ENCODE measurements at regions not wholly inside any gene's neighbourhood (a gene's known extent, or its start where the extent isn't known, plus 50 kb on each side); places are given as distances from the start of the nearest gene placed in this dataset.

DNA sequence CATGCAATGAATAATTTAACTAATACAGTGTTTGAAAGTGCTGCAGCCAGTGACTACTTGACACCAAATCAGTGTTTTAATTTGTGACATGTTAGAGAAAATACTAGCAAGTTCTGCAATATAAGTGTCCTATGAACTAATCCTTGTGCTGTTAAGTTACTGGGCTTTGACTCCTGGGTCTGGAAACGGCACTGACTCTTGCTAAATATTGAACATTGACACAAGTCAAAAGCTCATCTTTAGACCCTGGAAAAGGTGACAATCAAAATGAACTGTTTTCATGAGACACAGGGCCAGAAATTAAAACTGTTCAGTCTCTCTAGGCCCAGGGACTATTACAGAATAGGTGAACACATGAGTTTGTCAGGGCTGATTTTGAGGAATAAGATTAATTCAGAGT lies 268.1 kb downstream of the IPO8 start:
- H3K4me1 ChIP-seq: no peaks in the 10 kb centered on the region
- no peak overlapping the region for H3K27ac ChIP-seq
- no peak overlapping the region for H3K4me2 ChIP-seq
- H3K4me3 ChIP-seq: no peak overlapping the region
- no peaks in the 10 kb centered on the region for H3K36me3 ChIP-seq
- peaks cover 41 to 58% (median 43%) of the 10 kb centered on the region in 11 experiments for H3K9me3 ChIP-seq (replicated peaks in 1 of 11)
- no peaks in the 10 kb centered on the region for H3K27me3 ChIP-seq
- no peak for TF ChIP-seq Cebpa-rat (IDR thresholded peaks at IDR 0.05)
- no peak overlapping the region for H3K9ac ChIP-seq
- no peaks in the 10 kb centered on the region for H4K20me1 ChIP-seq

GRCh38 chr12:30425445-30425844 lies 270.2 kb downstream of the IPO8 start:
- no peaks in the 10 kb centered on the region for H3K36me3 ChIP-seq
- no peaks in the 10 kb centered on the region for H3K27me3 ChIP-seq
- no peak overlapping the region for H3K9ac ChIP-seq
- no peak for TF ChIP-seq Cebpa-rat (IDR thresholded peaks at IDR 0.05)
- H4K20me1 ChIP-seq: no peaks in the 10 kb centered on the region
- peaks cover 42 to 60% (median 48%) of the 10 kb centered on the region in 11 experiments for H3K9me3 ChIP-seq (replicated peaks in 1 of 11)
- no peak overlapping the region for H3K4me2 ChIP-seq
- H3K4me1 ChIP-seq: peaks cover 0 to 8% (median 0%) of the 10 kb centered on the region in 10 experiments; a peak in 7 of 20 replicates
- H3K4me3 ChIP-seq: no peak overlapping the region
- no peak overlapping the region for H3K27ac ChIP-seq

GRCh38 chr12:30423330-30423729 lies 272.3 kb downstream of the IPO8 start:
- TF ChIP-seq Cebpa-rat (IDR thresholded peaks at IDR 0.05): no peak
- Histone ChIP-seq H3K36me3 (no peaks in the 10 kb centered on the region), H4K20me1 (no peaks in the 10 kb centered on the region), H3K4me2 (no peak overlapping the region), H3K4me1 (peaks cover 0 to 16% (median 0%) of the 10 kb centered on the region in 10 experiments; a peak in 7 of 20 replicates), H3K4me3 (no peak overlapping the region), H3K9ac (no peak overlapping the region), H3K27me3 (no peaks in the 10 kb centered on the region), H3K27ac (no peak overlapping the region), H3K9me3 (replicated peaks in 1 of 11) (peaks cover 42 to 60% (median 54%) of the 10 kb centered on the region in 11 experiments)

DNA sequence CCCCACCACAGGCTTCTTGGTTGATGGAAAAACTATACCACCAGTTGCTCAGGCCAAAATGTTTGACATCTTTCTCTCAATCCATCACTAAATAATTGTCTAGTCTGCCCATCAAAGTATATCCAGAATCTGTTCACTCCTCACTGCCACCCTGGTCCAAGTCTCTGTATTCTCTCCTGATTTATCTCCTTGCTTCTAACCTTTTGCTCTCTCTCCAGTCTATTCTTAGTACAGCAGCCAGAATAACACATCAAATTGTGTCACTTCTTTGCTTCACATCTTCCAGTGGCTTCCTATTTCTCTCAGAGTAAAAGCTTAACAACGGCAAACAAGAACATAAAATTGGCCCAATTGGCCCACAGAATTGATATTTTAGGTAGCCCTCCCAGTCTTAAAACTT lies 272.8 kb downstream of the IPO8 start:
- Histone ChIP-seq H3K9ac (no peak overlapping the region), H3K27ac (no peak overlapping the region), H3K27me3 (no peaks in the 10 kb centered on the region), H3K4me3 (no peak overlapping the region), H3K9me3 (replicated peaks in 1 of 11) (peaks cover 42 to 61% (median 54%) of the 10 kb centered on the region in 11 experiments), H3K36me3 (no peaks in the 10 kb centered on the region), H3K4me1 (peaks cover 0 to 21% (median 0%) of the 10 kb centered on the region in 10 experiments; a peak in 7 of 20 replicates), H3K4me2 (no peak overlapping the region), H4K20me1 (no peaks in the 10 kb centered on the region)
- no peak for TF ChIP-seq Cebpa-rat (IDR thresholded peaks at IDR 0.05)

DNA sequence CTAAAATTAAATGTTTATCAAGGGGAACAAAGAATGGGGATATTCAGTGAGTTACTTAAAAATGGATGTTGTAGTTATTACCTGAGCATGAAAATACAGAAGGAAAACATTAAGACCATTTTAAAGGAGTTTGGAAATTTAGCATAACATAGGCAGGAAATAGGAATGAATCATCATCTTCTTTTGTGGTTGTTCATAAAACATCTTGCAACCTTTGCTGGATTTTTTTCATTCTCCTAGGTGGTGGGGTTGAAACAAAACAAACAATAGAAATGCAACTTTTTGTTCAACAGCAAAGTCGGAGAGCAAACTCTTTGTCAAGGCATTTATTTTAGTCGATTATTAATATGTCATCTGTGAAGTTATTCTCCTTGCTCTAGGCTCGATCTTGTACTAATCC lies 275.1 kb downstream of the IPO8 start:
- TF ChIP-seq Cebpa-rat (IDR thresholded peaks at IDR 0.05): no peak
- H3K9ac ChIP-seq: no peak overlapping the region
- H3K4me3 ChIP-seq: no peak overlapping the region
- no peaks in the 10 kb centered on the region for H4K20me1 ChIP-seq
- peak overlapping the region in 1 of 11 experiments; percentile 21; a peak in 1 of 22 replicates for H3K27ac ChIP-seq
- H3K4me1 ChIP-seq: peaks cover 0 to 44% (median 0%) of the 10 kb centered on the region in 10 experiments; a peak in 7 of 20 replicates
- peaks cover 29 to 50% (median 42%) of the 10 kb centered on the region in 11 experiments for H3K9me3 ChIP-seq (replicated peaks in 1 of 11)
- no peaks in the 10 kb centered on the region for H3K36me3 ChIP-seq
- no peaks in the 10 kb centered on the region for H3K27me3 ChIP-seq
- H3K4me2 ChIP-seq: peak overlapping the region in 4 of 11 experiments; percentile 11 to 55 (median 28); a peak in 6 of 22 replicates

- H3K4me3 ChIP-seq: no peak overlapping the region
- H4K20me1 ChIP-seq: no peaks in the 10 kb centered on the region
- TF ChIP-seq Cebpa-rat (IDR thresholded peaks at IDR 0.05): no peak
- H3K4me1 ChIP-seq: peaks cover 0 to 45% (median 0%) of the 10 kb centered on the region in 10 experiments; a peak in 7 of 20 replicates
- H3K36me3 ChIP-seq: no peaks in the 10 kb centered on the region
- peak overlapping the region in 3 of 11 experiments; percentile 2 to 48 (median 42); a peak in 5 of 22 replicates for H3K4me2 ChIP-seq
- peaks cover 1 to 22% (median 14%) of the 10 kb centered on the region in 11 experiments; a peak in 21 of 22 replicates for H3K9me3 ChIP-seq (replicated peaks in 1 of 11)
- H3K27me3 ChIP-seq: no peaks in the 10 kb centered on the region
- no peak overlapping the region for H3K9ac ChIP-seq
- peak overlapping the region in 2 of 11 experiments; percentile 32 to 50; a peak in 3 of 22 replicates for H3K27ac ChIP-seq
Observed at GRCh38 chr12:30417697-30418231, 277.9 kb downstream of the IPO8 start.

DNA sequence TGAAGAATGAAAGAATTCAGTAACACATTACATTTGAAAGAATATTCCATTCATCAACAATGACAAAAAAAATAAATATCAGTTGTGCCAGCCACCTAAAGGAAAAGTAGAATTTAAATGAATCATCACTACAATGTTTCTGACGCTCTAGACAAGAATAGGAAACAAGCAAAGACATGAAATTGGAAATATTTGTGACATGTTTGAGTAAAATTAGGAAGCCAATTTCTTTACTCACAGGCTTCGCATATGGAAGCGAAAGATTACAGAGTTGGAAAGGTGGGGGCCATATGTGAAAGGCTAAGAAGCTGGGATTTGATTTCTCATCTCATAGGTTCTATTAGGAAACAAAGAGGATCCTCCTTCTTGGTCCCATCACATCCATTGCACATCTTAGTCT lies 279.0 kb downstream of the IPO8 start:
- Histone ChIP-seq H4K20me1 (no peaks in the 10 kb centered on the region), H3K4me1 (peaks cover 0 to 45% (median 0%) of the 10 kb centered on the region in 10 experiments; a peak in 7 of 20 replicates), H3K4me3 (no peak overlapping the region), H3K27me3 (no peaks in the 10 kb centered on the region), H3K36me3 (no peaks in the 10 kb centered on the region), H3K9me3 (replicated peaks in 1 of 11) (peaks cover 0 to 14% (median 10%) of the 10 kb centered on the region in 11 experiments; a peak in 15 of 22 replicates), H3K27ac (no peak overlapping the region), H3K4me2 (peak overlapping the region in 2 of 11 experiments; percentile 42 to 48; a peak in 1 of 22 replicates), H3K9ac (no peak overlapping the region)
- TF ChIP-seq Cebpa-rat (IDR thresholded peaks at IDR 0.05): no peak

DNA sequence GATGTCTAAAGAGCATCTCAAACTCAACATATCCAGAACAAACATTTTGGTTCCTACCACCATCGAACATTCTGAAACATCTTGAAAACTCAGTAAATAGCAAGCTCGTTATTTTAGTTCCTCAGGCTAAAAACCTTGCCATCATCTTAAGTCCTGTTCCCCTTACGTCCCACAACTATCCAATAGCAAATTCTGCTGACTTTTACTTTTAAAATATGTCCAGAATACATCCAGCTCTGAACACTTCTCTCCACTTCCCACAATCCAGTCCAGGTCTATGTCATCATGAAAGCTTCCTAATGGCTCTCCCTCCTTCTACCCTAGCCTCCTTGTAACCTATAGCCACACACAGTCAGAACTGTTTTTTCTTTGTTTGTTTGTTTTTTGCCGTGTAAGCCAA lies 279.9 kb downstream of the IPO8 start:
- Histone ChIP-seq H3K36me3 (no peaks in the 10 kb centered on the region), H3K4me1 (peaks cover 0 to 40% (median 0%) of the 10 kb centered on the region in 10 experiments; a peak in 7 of 20 replicates), H3K27me3 (no peaks in the 10 kb centered on the region), H3K27ac (no peak overlapping the region), H3K9me3 (replicated peaks in 1 of 11) (peaks cover 0 to 14% (median 10%) of the 10 kb centered on the region in 11 experiments; a peak in 15 of 22 replicates), H3K4me3 (no peak overlapping the region), H3K4me2 (0 out of 22 replicates have a peak overlapping the region, but pooled peaks of 1 of the 11 experiments have one; percentile 11), H4K20me1 (no peaks in the 10 kb centered on the region), H3K9ac (no peak overlapping the region)
- no peak for TF ChIP-seq Cebpa-rat (IDR thresholded peaks at IDR 0.05)

DNA sequence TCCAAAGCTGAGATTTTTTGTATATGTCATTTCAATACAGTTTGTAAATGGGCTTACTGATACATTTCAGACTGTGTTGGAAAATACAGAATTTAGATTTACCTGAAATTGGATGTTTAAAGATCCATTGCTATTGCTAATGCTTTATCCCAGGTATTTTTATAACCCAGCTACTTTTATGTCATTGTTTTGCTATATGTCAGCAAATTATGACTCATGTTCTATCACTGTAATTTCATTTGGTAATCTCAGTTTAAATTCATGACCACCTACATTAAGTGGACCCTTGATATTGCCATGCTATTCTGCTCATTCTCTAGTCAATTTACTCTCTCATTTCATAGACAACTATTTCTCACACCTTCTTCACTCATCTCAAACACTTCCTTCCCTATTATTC lies 281.2 kb downstream of the IPO8 start:
- Histone ChIP-seq H3K27me3 (no peaks in the 10 kb centered on the region), H4K20me1 (no peaks in the 10 kb centered on the region), H3K9ac (no peak overlapping the region), H3K4me2 (no peak overlapping the region), H3K36me3 (no peaks in the 10 kb centered on the region), H3K4me3 (no peak overlapping the region), H3K27ac (no peak overlapping the region), H3K9me3 (replicated peaks in 1 of 11) (peaks cover 0 to 13% (median 10%) of the 10 kb centered on the region in 11 experiments; a peak in 15 of 22 replicates), H3K4me1 (peaks cover 0 to 33% (median 0%) of the 10 kb centered on the region in 10 experiments; a peak in 6 of 20 replicates)
- TF ChIP-seq Cebpa-rat (IDR thresholded peaks at IDR 0.05): no peak
